GM12865 (cell line): ENCODE measurements at regions not wholly inside any gene's neighbourhood (a gene's known extent, or its start where the extent isn't known, plus 50 kb on each side); places are given as distances from the start of the nearest gene placed in this dataset.
A peak's percentile ranks its signal among the peaks of the same experiment; 100 is the strongest.

Experiments used
- DNase-seq: peaks from one replicate; pipeline ENCODE4 v3.0.0; 2010; ENCODE audit warnings: low read depth
- H3K4me3 ChIP-seq: 2 replicates; pipeline ENCODE4 v1.5.1; 2011; ENCODE audit warnings: mild to moderate bottlenecking, low read depth, low read length, control low read depth
- CTCF ChIP-seq: IDR thresholded peaks from 2 replicates; pipeline ENCODE4 v1.5.1; 2011; ENCODE audit warnings: low read length, control low read depth, low read depth, inconsistent platforms; ENCODE audit not compliant: insufficient read depth; ENCODE audit errors: missing control alignments

GRCh38 chr3:117987256-117987655, 1047.4 kb downstream of the IGSF11 start:
- no peak for TF ChIP-seq CTCF
- no peak overlapping the region for H3K4me3 ChIP-seq
- DNase-seq: no peak

- TF ChIP-seq CTCF: no peak
- no peak for DNase-seq
- no peak overlapping the region for H3K4me3 ChIP-seq
Observed at GRCh38 chr3:117989982-117990381, 1044.7 kb downstream of the IGSF11 start.

GRCh38 chr3:117990627-117991026, 1044.0 kb downstream of the IGSF11 start:
- no peak overlapping the region for H3K4me3 ChIP-seq
- no peak for TF ChIP-seq CTCF
- DNase-seq: no peak

GRCh38 chr3:117995842-117996437, 1038.7 kb downstream of the IGSF11 start:
- DNase-seq: no peak
- no peak overlapping the region for H3K4me3 ChIP-seq
- TF ChIP-seq CTCF: no peak

- TF ChIP-seq CTCF: peak; percentile 88
- DNase-seq: peak; percentile 81
- no peak overlapping the region for H3K4me3 ChIP-seq
Observed at GRCh38 chr3:117997201-117998049, 1037.2 kb downstream of the IGSF11 start.

- H3K4me3 ChIP-seq: no peak overlapping the region
- no peak for TF ChIP-seq CTCF
- DNase-seq: no peak
Observed at GRCh38 chr3:117998071-117998470, 1036.6 kb downstream of the IGSF11 start.
